GM23338 (cell line): ENCODE measurements at regions not wholly inside any gene's neighbourhood (a gene's known extent, or its start where the extent isn't known, plus 50 kb on each side); places are given as distances from the start of the nearest gene placed in this dataset.

Experiments used
- ATAC-seq: fragments of 200-7000 bp; cut with Tn5 transposase; 3 replicates; pipeline ENCODE4 v1.9.1; 2020
- DNase-seq: peaks from one replicate; pipeline ENCODE4 v3.0.0-alpha.2; 2015; ENCODE audit warnings: low spot score
- H2AFZ ChIP-seq: fragments of 200-600 bp; sonication (generic); 2 replicates; pipeline ENCODE4 v1.8.0; 2016; ENCODE audit warnings: antibody characterized with exemption, mild to moderate bottlenecking, moderate library complexity
- H3F3A ChIP-seq: fragments of 200-600 bp; sonication (generic); replicated peaks from 2 replicates; pipeline ENCODE4 v1.8.0; 2017; ENCODE audit warnings: antibody characterized with exemption, mixed run types, low read depth
- H3K27ac ChIP-seq: fragments of 200-600 bp; sonication (generic); 2 replicates; pipeline ENCODE4 v1.6.1; 2016; ENCODE audit warnings: low read depth
- H3K27me3 ChIP-seq: fragments of 200-600 bp; sonication (generic); 2 replicates; pipeline ENCODE4 v1.8.0; 2016; ENCODE audit warnings: mild to moderate bottlenecking, mixed run types, moderate library complexity; ENCODE audit not compliant: insufficient read depth
- H3K36me3 ChIP-seq: fragments of 200-600 bp; sonication (generic); 2 replicates; pipeline ENCODE4 v1.8.0; 2016; ENCODE audit warnings: mild to moderate bottlenecking; ENCODE audit not compliant: insufficient read depth
- H3K4me1 ChIP-seq: fragments of 200-600 bp; sonication (generic); 2 replicates; pipeline ENCODE4 v1.8.0; 2016; ENCODE audit warnings: mild to moderate bottlenecking, moderate library complexity; ENCODE audit not compliant: insufficient read depth
- H3K4me2 ChIP-seq: fragments of 200-600 bp; sonication (generic); 2 replicates; pipeline ENCODE4 v1.7.1; 2017; ENCODE audit warnings: mixed run types
- H3K4me3 ChIP-seq: fragments of 200-600 bp; sonication (generic); 2 replicates; pipeline ENCODE4 v1.6.1; 2016; ENCODE audit warnings: mixed run types
- H3K79me2 ChIP-seq: fragments of 200-600 bp; sonication (generic); replicated peaks from 2 replicates; pipeline ENCODE4 v1.8.0; 2017; ENCODE audit warnings: mild to moderate bottlenecking; ENCODE audit not compliant: insufficient read depth
- H3K9me2 ChIP-seq: fragments of 200-600 bp; sonication (generic); 2 replicates; pipeline ENCODE4 v1.8.0; 2017; ENCODE audit not compliant: insufficient read depth
- H4K20me1 ChIP-seq: fragments of 200-600 bp; sonication (generic); replicated peaks from 2 replicates; pipeline ENCODE4 v1.8.0; 2017; ENCODE audit warnings: mild to moderate bottlenecking; ENCODE audit not compliant: insufficient read depth
- H3K27ac Mint-ChIP-seq: 2 replicates; pipeline ENCODE4 v1.8.0; 2020; ENCODE audit warnings: inconsistent platforms, mild to moderate bottlenecking, moderate library complexity, mixed read lengths
- H3K27me3 Mint-ChIP-seq: 3 replicates; pipeline ENCODE4 v1.8.0; 2022; ENCODE audit warnings: low read depth, mild to moderate bottlenecking, moderate library complexity, mixed read lengths, inconsistent platforms; ENCODE audit not compliant: insufficient read depth, poor library complexity
- H3K36me3 Mint-ChIP-seq: 3 replicates; pipeline ENCODE4 v1.8.0; 2021; ENCODE audit warnings: low read depth, mild to moderate bottlenecking, inconsistent platforms, moderate library complexity, mixed read lengths
- H3K4me1 Mint-ChIP-seq: 3 replicates; pipeline ENCODE4 v1.8.0; 2020; ENCODE audit warnings: mild to moderate bottlenecking, inconsistent platforms, mixed read lengths
- H3K4me3 Mint-ChIP-seq: 3 replicates; pipeline ENCODE4 v1.8.0; 2021; ENCODE audit warnings: moderate library complexity, mild to moderate bottlenecking, inconsistent platforms, mixed read lengths
- H3K9me3 Mint-ChIP-seq: 3 replicates; pipeline ENCODE4 v1.8.0; 2020; ENCODE audit warnings: moderate library complexity, mild to moderate bottlenecking, inconsistent platforms, mixed read lengths
- POLR2AphosphoS5 ChIP-seq: IDR thresholded peaks from 2 replicates; pipeline ENCODE4 v1.6.1; 2016; ENCODE audit warnings: antibody characterized with exemption, low read depth
- STAT1 ChIP-seq: IDR thresholded peaks from one replicate; pipeline ENCODE4 v1.6.1; 2016; ENCODE audit warnings: antibody characterized with exemption; ENCODE audit not compliant: unreplicated experiment
- ZNF331 ChIP-seq: fragments of 250-450 bp; sonication (Bioruptor Pico); IDR thresholded peaks from 2 replicates; pipeline ENCODE4 v1.5.0; 2020; ENCODE audit warnings: low read depth, mild to moderate bottlenecking, moderate library complexity
- TF ChIP-seq, protein P1 (sequence below): IDR thresholded peaks from 2 replicates; pipeline ENCODE4 v1.6.1; 2016; ENCODE audit warnings: antibody characterized with exemption
- TF ChIP-seq, protein P2 (sequence below): IDR thresholded peaks from one replicate; pipeline ENCODE4 v1.6.1; 2018; ENCODE audit warnings: antibody characterized with exemption; ENCODE audit not compliant: unreplicated experiment
- TF ChIP-seq, protein P3 (sequence below): fragments of 250-450 bp; sonication (Bioruptor Pico); IDR thresholded peaks from 2 replicates; pipeline ENCODE4 v1.5.0; 2020; ENCODE audit warnings: mild to moderate bottlenecking, moderate library complexity

DNA sequence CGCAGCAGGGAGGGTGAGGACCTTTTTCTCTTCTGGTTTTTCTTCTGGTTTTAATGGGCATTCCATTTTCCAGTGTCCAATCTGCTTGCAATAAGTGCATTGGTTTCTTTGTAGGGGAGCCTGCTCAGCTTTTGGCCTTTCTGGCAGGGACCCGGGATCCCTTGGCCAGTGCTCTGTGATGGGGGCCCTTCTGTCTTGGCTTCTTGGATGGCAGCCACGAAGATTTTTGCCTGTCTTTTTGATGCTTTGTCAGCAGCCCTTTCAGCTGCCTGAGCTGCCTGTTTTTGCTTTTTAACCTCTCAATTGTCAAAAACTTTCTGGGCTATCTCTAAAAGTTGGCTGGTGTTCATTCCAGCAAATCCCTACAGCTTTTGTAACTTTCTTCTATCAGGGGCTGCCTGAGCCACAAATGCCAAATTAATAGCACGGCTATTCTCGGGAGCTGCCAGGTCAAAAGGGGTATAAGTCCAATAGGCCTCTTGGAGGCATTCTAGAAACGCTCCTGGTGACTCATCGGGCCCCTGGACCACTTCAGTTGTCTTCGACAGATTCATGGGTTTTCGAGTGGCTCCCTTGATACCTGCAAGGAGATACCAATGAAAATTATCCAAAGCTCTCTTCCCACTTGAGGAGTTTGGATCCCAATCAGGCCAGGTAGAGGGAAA, 179.9 kb upstream of the MBL2 start:
- Mint-ChIP-seq H3K36me3 (peaks cover 40% of the 10 kb centered on the region), H3K9me3 (peaks cover 26% of the 10 kb centered on the region), H3K27me3 (peaks cover 20% of the 10 kb centered on the region), H3K4me3 (no peak overlapping the region), H3K4me1 (peaks cover 7% of the 10 kb centered on the region; the same call in 2 of the 3 replicates), H3K27ac (no peak overlapping the region)
- Histone ChIP-seq H2AFZ (no peak overlapping the region), H3K27ac (no peak overlapping the region), H3K4me3 (no peak overlapping the region), H4K20me1 (no peaks in the 10 kb centered on the region), H3K79me2 (no peaks in the 10 kb centered on the region), H3K27me3 (no peaks in the 10 kb centered on the region), H3F3A (no peaks in the 10 kb centered on the region), H3K36me3 (no peaks in the 10 kb centered on the region), H3K9me2 (peaks cover 25% of the 10 kb centered on the region; the same call in 1 of the 2 replicates), H3K4me2 (no peak overlapping the region), H3K4me1 (no peaks in the 10 kb centered on the region)
- TF ChIP-seq, protein P1, sequence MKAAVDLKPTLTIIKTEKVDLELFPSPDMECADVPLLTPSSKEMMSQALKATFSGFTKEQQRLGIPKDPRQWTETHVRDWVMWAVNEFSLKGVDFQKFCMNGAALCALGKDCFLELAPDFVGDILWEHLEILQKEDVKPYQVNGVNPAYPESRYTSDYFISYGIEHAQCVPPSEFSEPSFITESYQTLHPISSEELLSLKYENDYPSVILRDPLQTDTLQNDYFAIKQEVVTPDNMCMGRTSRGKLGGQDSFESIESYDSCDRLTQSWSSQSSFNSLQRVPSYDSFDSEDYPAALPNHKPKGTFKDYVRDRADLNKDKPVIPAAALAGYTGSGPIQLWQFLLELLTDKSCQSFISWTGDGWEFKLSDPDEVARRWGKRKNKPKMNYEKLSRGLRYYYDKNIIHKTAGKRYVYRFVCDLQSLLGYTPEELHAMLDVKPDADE: no peak
- TF ChIP-seq POLR2AphosphoS5: no peak
- TF ChIP-seq ZNF331: no peak
- TF ChIP-seq, protein P2, sequence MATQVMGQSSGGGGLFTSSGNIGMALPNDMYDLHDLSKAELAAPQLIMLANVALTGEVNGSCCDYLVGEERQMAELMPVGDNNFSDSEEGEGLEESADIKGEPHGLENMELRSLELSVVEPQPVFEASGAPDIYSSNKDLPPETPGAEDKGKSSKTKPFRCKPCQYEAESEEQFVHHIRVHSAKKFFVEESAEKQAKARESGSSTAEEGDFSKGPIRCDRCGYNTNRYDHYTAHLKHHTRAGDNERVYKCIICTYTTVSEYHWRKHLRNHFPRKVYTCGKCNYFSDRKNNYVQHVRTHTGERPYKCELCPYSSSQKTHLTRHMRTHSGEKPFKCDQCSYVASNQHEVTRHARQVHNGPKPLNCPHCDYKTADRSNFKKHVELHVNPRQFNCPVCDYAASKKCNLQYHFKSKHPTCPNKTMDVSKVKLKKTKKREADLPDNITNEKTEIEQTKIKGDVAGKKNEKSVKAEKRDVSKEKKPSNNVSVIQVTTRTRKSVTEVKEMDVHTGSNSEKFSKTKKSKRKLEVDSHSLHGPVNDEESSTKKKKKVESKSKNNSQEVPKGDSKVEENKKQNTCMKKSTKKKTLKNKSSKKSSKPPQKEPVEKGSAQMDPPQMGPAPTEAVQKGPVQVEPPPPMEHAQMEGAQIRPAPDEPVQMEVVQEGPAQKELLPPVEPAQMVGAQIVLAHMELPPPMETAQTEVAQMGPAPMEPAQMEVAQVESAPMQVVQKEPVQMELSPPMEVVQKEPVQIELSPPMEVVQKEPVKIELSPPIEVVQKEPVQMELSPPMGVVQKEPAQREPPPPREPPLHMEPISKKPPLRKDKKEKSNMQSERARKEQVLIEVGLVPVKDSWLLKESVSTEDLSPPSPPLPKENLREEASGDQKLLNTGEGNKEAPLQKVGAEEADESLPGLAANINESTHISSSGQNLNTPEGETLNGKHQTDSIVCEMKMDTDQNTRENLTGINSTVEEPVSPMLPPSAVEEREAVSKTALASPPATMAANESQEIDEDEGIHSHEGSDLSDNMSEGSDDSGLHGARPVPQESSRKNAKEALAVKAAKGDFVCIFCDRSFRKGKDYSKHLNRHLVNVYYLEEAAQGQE: no peak
- TF ChIP-seq, protein P3, sequence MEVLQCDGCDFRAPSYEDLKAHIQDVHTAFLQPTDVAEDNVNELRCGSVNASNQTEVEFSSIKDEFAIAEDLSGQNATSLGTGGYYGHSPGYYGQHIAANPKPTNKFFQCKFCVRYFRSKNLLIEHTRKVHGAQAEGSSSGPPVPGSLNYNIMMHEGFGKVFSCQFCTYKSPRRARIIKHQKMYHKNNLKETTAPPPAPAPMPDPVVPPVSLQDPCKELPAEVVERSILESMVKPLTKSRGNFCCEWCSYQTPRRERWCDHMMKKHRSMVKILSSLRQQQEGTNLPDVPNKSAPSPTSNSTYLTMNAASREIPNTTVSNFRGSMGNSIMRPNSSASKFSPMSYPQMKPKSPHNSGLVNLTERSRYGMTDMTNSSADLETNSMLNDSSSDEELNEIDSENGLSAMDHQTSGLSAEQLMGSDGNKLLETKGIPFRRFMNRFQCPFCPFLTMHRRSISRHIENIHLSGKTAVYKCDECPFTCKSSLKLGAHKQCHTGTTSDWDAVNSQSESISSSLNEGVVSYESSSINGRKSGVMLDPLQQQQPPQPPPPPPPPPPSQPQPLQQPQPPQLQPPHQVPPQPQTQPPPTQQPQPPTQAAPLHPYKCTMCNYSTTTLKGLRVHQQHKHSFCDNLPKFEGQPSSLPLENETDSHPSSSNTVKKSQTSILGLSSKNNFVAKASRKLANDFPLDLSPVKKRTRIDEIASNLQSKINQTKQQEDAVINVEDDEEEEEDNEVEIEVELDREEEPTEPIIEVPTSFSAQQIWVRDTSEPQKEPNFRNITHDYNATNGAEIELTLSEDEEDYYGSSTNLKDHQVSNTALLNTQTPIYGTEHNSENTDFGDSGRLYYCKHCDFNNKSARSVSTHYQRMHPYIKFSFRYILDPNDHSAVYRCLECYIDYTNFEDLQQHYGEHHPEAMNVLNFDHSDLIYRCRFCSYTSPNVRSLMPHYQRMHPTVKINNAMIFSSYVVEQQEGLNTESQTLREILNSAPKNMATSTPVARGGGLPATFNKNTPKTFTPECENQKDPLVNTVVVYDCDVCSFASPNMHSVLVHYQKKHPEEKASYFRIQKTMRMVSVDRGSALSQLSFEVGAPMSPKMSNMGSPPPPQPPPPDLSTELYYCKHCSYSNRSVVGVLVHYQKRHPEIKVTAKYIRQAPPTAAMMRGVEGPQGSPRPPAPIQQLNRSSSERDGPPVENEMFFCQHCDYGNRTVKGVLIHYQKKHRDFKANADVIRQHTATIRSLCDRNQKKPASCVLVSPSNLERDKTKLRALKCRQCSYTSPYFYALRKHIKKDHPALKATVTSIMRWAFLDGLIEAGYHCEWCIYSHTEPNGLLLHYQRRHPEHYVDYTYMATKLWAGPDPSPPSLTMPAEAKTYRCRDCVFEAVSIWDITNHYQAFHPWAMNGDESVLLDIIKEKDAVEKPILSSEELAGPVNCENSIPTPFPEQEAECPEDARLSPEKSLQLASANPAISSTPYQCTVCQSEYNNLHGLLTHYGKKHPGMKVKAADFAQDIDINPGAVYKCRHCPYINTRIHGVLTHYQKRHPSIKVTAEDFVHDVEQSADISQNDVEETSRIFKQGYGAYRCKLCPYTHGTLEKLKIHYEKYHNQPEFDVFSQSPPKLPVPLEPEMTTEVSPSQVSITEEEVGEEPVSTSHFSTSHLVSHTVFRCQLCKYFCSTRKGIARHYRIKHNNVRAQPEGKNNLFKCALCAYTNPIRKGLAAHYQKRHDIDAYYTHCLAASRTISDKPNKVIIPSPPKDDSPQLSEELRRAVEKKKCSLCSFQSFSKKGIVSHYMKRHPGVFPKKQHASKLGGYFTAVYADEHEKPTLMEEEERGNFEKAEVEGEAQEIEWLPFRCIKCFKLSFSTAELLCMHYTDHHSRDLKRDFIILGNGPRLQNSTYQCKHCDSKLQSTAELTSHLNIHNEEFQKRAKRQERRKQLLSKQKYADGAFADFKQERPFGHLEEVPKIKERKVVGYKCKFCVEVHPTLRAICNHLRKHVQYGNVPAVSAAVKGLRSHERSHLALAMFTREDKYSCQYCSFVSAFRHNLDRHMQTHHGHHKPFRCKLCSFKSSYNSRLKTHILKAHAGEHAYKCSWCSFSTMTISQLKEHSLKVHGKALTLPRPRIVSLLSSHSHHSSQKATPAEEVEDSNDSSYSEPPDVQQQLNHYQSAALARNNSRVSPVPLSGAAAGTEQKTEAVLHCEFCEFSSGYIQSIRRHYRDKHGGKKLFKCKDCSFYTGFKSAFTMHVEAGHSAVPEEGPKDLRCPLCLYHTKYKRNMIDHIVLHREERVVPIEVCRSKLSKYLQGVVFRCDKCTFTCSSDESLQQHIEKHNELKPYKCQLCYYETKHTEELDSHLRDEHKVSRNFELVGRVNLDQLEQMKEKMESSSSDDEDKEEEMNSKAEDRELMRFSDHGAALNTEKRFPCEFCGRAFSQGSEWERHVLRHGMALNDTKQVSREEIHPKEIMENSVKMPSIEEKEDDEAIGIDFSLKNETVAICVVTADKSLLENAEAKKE (CRISPR knock-in tag): no peak
- no peak for TF ChIP-seq STAT1
- no peak for DNase-seq
- ATAC-seq: no peak
